ENCODE measurements at regions not wholly inside any gene's neighbourhood (a gene's known extent, or its start where the extent isn't known, plus 50 kb on each side); places are given as distances from the start of the nearest gene placed in this dataset.

- Histone ChIP-seq H3K27ac (ENCODE audit: low read depth) (no peak overlapping the region), H3K4me3 (no peak overlapping the region), H3K27me3 (ENCODE audit: insufficient read depth) (no peaks in the 10 kb centered on the region), H3K4me1 (ENCODE audit: insufficient read depth) (peaks cover 7% of the 10 kb centered on the region; the same call in 1 of the 2 replicates), H4K20me1 (replicated peaks; ENCODE audit: insufficient read depth) (no peaks in the 10 kb centered on the region), H3K79me2 (replicated peaks; ENCODE audit: insufficient read depth) (no peaks in the 10 kb centered on the region), H2AFZ (0 out of 2 replicates have a peak overlapping the region, but pooled peaks have one; percentile 43), H3K9me2 (ENCODE audit: insufficient read depth) (peaks cover 4% of the 10 kb centered on the region), H3F3A (replicated peaks; ENCODE audit: low read depth) (no peaks in the 10 kb centered on the region), H3K36me3 (ENCODE audit: insufficient read depth) (no peaks in the 10 kb centered on the region), H3K4me2 (0 out of 2 replicates have a peak overlapping the region, but pooled peaks have one; percentile 4)
- H3K27ac Mint-ChIP-seq, result no peak overlapping the region
- peaks cover 8% of the 10 kb centered on the region for H3K36me3 Mint-ChIP-seq (ENCODE audit: low read depth)
- peak; percentile 93 for ATAC-seq
- peaks cover 7% of the 10 kb centered on the region; the same call in 2 of the 3 replicates for H3K4me1 Mint-ChIP-seq
- no peak overlapping the region for H3K4me3 Mint-ChIP-seq
- H3K9me3 Mint-ChIP-seq, result peaks cover 13% of the 10 kb centered on the region
- peak; percentile 70 for DNase-seq (ENCODE audit: low spot score)
- no peak for TF ChIP-seq ZNF331 (CRISPR knock-in tag; IDR thresholded peaks at IDR 0.05; ENCODE audit: low read depth)
- TF ChIP-seq, protein P1, sequence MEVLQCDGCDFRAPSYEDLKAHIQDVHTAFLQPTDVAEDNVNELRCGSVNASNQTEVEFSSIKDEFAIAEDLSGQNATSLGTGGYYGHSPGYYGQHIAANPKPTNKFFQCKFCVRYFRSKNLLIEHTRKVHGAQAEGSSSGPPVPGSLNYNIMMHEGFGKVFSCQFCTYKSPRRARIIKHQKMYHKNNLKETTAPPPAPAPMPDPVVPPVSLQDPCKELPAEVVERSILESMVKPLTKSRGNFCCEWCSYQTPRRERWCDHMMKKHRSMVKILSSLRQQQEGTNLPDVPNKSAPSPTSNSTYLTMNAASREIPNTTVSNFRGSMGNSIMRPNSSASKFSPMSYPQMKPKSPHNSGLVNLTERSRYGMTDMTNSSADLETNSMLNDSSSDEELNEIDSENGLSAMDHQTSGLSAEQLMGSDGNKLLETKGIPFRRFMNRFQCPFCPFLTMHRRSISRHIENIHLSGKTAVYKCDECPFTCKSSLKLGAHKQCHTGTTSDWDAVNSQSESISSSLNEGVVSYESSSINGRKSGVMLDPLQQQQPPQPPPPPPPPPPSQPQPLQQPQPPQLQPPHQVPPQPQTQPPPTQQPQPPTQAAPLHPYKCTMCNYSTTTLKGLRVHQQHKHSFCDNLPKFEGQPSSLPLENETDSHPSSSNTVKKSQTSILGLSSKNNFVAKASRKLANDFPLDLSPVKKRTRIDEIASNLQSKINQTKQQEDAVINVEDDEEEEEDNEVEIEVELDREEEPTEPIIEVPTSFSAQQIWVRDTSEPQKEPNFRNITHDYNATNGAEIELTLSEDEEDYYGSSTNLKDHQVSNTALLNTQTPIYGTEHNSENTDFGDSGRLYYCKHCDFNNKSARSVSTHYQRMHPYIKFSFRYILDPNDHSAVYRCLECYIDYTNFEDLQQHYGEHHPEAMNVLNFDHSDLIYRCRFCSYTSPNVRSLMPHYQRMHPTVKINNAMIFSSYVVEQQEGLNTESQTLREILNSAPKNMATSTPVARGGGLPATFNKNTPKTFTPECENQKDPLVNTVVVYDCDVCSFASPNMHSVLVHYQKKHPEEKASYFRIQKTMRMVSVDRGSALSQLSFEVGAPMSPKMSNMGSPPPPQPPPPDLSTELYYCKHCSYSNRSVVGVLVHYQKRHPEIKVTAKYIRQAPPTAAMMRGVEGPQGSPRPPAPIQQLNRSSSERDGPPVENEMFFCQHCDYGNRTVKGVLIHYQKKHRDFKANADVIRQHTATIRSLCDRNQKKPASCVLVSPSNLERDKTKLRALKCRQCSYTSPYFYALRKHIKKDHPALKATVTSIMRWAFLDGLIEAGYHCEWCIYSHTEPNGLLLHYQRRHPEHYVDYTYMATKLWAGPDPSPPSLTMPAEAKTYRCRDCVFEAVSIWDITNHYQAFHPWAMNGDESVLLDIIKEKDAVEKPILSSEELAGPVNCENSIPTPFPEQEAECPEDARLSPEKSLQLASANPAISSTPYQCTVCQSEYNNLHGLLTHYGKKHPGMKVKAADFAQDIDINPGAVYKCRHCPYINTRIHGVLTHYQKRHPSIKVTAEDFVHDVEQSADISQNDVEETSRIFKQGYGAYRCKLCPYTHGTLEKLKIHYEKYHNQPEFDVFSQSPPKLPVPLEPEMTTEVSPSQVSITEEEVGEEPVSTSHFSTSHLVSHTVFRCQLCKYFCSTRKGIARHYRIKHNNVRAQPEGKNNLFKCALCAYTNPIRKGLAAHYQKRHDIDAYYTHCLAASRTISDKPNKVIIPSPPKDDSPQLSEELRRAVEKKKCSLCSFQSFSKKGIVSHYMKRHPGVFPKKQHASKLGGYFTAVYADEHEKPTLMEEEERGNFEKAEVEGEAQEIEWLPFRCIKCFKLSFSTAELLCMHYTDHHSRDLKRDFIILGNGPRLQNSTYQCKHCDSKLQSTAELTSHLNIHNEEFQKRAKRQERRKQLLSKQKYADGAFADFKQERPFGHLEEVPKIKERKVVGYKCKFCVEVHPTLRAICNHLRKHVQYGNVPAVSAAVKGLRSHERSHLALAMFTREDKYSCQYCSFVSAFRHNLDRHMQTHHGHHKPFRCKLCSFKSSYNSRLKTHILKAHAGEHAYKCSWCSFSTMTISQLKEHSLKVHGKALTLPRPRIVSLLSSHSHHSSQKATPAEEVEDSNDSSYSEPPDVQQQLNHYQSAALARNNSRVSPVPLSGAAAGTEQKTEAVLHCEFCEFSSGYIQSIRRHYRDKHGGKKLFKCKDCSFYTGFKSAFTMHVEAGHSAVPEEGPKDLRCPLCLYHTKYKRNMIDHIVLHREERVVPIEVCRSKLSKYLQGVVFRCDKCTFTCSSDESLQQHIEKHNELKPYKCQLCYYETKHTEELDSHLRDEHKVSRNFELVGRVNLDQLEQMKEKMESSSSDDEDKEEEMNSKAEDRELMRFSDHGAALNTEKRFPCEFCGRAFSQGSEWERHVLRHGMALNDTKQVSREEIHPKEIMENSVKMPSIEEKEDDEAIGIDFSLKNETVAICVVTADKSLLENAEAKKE (CRISPR knock-in tag; IDR thresholded peaks at IDR 0.05), result peak; percentile 59
- TF ChIP-seq NANOG (IDR thresholded peaks at IDR 0.05; ENCODE audit: borderline replicate concordance), result no peak
- TF ChIP-seq, protein P2, sequence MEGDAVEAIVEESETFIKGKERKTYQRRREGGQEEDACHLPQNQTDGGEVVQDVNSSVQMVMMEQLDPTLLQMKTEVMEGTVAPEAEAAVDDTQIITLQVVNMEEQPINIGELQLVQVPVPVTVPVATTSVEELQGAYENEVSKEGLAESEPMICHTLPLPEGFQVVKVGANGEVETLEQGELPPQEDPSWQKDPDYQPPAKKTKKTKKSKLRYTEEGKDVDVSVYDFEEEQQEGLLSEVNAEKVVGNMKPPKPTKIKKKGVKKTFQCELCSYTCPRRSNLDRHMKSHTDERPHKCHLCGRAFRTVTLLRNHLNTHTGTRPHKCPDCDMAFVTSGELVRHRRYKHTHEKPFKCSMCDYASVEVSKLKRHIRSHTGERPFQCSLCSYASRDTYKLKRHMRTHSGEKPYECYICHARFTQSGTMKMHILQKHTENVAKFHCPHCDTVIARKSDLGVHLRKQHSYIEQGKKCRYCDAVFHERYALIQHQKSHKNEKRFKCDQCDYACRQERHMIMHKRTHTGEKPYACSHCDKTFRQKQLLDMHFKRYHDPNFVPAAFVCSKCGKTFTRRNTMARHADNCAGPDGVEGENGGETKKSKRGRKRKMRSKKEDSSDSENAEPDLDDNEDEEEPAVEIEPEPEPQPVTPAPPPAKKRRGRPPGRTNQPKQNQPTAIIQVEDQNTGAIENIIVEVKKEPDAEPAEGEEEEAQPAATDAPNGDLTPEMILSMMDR (conservative IDR thresholded peaks at IDR 0.05; ENCODE audit: low read depth in 2 of 2), result no peak
- peak; percentile 65; the same call in 1 of the 2 replicates for TF ChIP-seq ZNF114 (CRISPR knock-in tag; IDR thresholded peaks at IDR 0.05)
- TF ChIP-seq EZH2 (IDR thresholded peaks at IDR 0.05; ENCODE audit: low read depth, unreplicated experiment), result no peak
- TF ChIP-seq JUNB (IDR thresholded peaks at IDR 0.05; ENCODE audit: unreplicated experiment), result no peak
- TF ChIP-seq ETS1 (IDR thresholded peaks at IDR 0.05), result no peak
- no peak for TF ChIP-seq EZH2phosphoT487 (IDR thresholded peaks at IDR 0.05; ENCODE audit: unreplicated experiment)
- TF ChIP-seq POLR2AphosphoS5 (IDR thresholded peaks at IDR 0.05; ENCODE audit: low read depth), result no peak
- TF ChIP-seq, protein P3, sequence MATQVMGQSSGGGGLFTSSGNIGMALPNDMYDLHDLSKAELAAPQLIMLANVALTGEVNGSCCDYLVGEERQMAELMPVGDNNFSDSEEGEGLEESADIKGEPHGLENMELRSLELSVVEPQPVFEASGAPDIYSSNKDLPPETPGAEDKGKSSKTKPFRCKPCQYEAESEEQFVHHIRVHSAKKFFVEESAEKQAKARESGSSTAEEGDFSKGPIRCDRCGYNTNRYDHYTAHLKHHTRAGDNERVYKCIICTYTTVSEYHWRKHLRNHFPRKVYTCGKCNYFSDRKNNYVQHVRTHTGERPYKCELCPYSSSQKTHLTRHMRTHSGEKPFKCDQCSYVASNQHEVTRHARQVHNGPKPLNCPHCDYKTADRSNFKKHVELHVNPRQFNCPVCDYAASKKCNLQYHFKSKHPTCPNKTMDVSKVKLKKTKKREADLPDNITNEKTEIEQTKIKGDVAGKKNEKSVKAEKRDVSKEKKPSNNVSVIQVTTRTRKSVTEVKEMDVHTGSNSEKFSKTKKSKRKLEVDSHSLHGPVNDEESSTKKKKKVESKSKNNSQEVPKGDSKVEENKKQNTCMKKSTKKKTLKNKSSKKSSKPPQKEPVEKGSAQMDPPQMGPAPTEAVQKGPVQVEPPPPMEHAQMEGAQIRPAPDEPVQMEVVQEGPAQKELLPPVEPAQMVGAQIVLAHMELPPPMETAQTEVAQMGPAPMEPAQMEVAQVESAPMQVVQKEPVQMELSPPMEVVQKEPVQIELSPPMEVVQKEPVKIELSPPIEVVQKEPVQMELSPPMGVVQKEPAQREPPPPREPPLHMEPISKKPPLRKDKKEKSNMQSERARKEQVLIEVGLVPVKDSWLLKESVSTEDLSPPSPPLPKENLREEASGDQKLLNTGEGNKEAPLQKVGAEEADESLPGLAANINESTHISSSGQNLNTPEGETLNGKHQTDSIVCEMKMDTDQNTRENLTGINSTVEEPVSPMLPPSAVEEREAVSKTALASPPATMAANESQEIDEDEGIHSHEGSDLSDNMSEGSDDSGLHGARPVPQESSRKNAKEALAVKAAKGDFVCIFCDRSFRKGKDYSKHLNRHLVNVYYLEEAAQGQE (IDR thresholded peaks at IDR 0.05; ENCODE audit: unreplicated experiment), result no peak
- no peak for TF ChIP-seq CREB1 (CRISPR knock-in tag; IDR thresholded peaks at IDR 0.05; ENCODE audit: low read depth)
- no peak for TF ChIP-seq STAT1 (IDR thresholded peaks at IDR 0.05; ENCODE audit: unreplicated experiment)
- H3K27me3 Mint-ChIP-seq (ENCODE audit: insufficient read depth, low read depth, poor library complexity), result no peaks in the 10 kb centered on the region
Measured at GRCh38 chr13:61608138-61608537, 192.5 kb upstream of the PCDH20 start.

Measured in GM23338 (cell line).